Skeletal muscle tissue (tissue), 3 donors: ENCODE measurements at regions not wholly inside any gene's neighbourhood (a gene's known extent, or its start where the extent isn't known, plus 50 kb on each side); places are given as distances from the start of the nearest gene placed in this dataset.

Experiments used
- H3K27ac ChIP-seq: one replicate; pipeline ENCODE4 v1.7.0; 2013; ENCODE audit warnings: mild to moderate bottlenecking, low read depth, low read length, inconsistent platforms
- H3K27me3 ChIP-seq, 3 donors: one replicate each; pipeline ENCODE4 v1.7.0; 2013; ENCODE audit warnings: low read length in 3 of 3; ENCODE audit not compliant: control insufficient read depth in 3 of 3, insufficient read depth in 3 of 3
- H3K36me3 ChIP-seq, 3 donors: one replicate each; pipeline ENCODE4 v1.7.0; 2013; ENCODE audit warnings: low read length in 3 of 3; ENCODE audit not compliant: control insufficient read depth in 3 of 3, insufficient read depth in 3 of 3
- H3K4me1 ChIP-seq, 3 donors: one replicate each; pipeline ENCODE4 v1.7.0; 2013; ENCODE audit warnings: low read length in 3 of 3, mild to moderate bottlenecking in 3 of 3; ENCODE audit not compliant: control insufficient read depth in 3 of 3, insufficient read depth in 3 of 3
- H3K4me3 ChIP-seq, 3 donors: one replicate each; pipeline ENCODE4 v1.7.0; 2013; ENCODE audit warnings: low read length in 3 of 3
- H3K9ac ChIP-seq, 3 donors: one replicate each; pipeline ENCODE4 v1.7.0; 2013; ENCODE audit warnings: low read length in 3 of 3, mild to moderate bottlenecking in 3 of 3, moderate library complexity in 2 of 3, low read depth in 1 of 3
- H3K9me3 ChIP-seq, 3 donors: one replicate each; pipeline ENCODE4 v1.7.0; 2013; ENCODE audit warnings: low read length in 3 of 3; ENCODE audit not compliant: control insufficient read depth in 3 of 3
- donor health status: Osteomylitis.

DNA sequence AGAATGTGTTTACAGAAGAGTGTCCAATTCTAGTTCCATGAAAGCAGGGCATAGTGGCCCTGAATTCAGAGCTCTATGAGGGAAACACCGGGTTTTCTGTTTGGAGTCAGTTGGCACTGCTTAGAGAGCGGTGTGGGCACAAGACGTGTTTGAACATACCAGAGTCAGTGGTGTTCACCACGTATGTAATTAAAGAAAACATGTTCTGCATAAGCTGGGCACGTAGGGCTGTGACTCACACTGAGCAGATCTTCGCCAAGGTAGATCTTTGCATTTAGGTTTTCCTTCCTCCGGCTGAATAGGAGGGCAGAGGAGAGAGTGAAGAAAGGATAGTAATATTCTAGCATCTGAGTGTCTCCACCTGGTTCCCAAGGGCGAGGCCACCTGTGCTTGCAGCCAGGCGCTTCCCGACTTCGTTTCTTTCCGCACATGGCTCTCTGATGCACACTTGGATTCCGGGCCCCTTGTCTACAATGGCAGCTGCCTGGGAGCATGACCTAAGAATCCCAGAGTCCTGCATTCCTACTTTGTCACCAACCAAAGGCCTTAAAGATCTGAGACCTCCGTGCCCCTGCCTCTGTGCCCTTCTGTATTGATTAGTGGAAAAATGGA lies 136.2 kb downstream of the ERMARD start:
- no peaks in the 10 kb centered on the region for H3K9me3 ChIP-seq
- no peak overlapping the region for H3K9ac ChIP-seq
- no peaks in the 10 kb centered on the region for H3K36me3 ChIP-seq
- no peak overlapping the region for H3K4me3 ChIP-seq
- H3K27me3 ChIP-seq: peaks cover 9 to 27% (median 11%) of the 10 kb centered on the region in 3 donors
- no peaks in the 10 kb centered on the region for H3K4me1 ChIP-seq
- H3K27ac ChIP-seq: no peak overlapping the region

DNA sequence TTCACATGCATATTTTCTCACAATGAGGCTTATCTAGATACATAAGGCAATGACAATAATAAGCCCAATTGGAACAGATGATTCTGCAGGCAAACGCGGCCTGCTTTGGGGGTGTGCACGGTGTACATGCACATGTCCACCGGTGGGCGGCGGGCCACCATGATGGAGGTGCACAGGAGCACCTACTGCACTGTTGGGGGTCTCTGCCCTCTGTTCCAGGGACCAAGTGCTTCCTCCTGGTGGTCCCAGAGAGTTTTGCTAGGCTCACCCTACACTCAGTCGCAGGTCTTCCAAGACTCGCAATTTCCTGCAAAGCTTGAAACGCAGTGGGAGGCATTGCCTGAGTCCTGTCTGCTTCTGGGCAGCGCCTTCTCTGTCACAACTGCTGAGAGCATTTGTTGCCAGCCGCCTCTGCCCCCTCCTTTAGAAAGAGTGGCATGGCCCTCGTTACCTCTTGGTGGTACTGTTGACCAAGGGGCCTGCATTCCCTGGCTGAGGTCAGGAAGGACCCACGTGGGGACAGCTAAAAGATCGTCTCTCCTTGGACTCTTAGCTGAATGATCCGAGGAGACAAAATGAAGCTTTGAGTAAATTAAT lies 135.3 kb downstream of the ERMARD start:
- Histone ChIP-seq H3K36me3 (no peaks in the 10 kb centered on the region), H3K4me1 (no peaks in the 10 kb centered on the region), H3K4me3 (no peak overlapping the region), H3K27me3 (peaks cover 9 to 34% (median 19%) of the 10 kb centered on the region in 3 donors), H3K27ac (no peak overlapping the region), H3K9me3 (no peaks in the 10 kb centered on the region), H3K9ac (no peak overlapping the region)

DNA sequence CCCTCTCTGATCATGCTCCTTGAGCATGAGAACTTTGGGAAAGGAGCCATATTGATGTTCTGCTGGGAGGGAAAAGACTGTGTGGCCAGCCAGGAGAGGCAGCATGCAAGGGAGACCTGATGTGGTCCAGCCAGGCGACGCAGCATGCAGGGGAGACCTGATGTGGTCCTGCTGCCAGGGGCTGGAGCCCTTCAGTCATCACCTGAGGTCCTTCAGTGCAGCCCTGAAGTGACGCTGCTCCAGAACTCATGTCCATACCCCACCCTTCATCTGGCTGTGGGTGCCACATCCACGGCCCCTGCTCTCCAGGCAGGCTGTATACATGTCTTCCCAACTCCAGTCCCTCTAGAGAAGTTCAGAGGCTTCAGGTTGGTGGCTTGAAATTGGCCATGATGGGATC lies 134.4 kb downstream of the ERMARD start:
- Histone ChIP-seq H3K36me3 (no peaks in the 10 kb centered on the region), H3K4me1 (no peaks in the 10 kb centered on the region), H3K27me3 (peaks cover 9 to 38% (median 19%) of the 10 kb centered on the region in 3 donors), H3K27ac (no peak overlapping the region), H3K9me3 (no peaks in the 10 kb centered on the region), H3K9ac (no peak overlapping the region), H3K4me3 (no peak overlapping the region)

DNA sequence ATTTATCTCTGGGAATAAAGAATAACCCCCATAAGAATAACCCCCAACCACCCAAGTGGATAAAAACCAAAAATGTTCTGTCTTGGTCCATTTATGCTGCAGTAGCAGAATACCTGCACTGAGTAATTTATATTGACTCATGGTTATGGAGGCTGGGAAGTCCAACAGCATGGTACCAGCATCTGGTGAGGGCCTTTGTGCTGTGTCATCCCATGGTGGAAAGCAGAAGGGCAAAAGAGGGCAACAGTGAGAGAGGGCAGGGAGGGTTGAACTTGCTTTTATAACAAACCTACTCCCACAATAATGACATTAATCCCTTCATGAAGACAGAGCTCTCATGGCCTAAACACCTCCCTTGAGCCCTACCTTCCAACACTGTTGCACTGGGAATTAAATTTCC lies 133.7 kb downstream of the ERMARD start:
- H3K4me1 ChIP-seq: no peaks in the 10 kb centered on the region
- H3K36me3 ChIP-seq: no peaks in the 10 kb centered on the region
- H3K4me3 ChIP-seq: no peak overlapping the region
- H3K27ac ChIP-seq: no peak overlapping the region
- no peak overlapping the region for H3K9ac ChIP-seq
- H3K9me3 ChIP-seq: no peaks in the 10 kb centered on the region
- H3K27me3 ChIP-seq: peaks cover 9 to 34% (median 16%) of the 10 kb centered on the region in 3 donors

DNA sequence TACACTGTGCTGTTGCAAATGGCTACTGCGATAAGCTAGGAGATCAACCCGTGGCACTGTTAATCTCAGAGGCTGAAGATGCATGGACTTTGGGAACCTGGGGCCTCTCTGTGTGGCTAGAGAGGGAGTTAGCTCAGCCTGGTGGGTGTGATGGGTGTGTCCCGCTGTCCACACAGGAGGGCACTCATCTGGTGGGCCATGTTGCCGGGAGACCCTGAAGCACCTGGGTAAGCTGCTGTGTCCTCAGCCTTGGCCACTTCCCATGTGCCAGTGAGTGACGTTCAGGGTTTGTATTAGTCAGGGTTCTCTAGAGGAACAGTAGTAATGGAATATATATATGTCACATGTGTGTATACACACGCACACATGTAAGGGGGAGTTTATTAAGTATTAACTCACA lies 132.7 kb downstream of the ERMARD start:
- H3K4me1 ChIP-seq: no peaks in the 10 kb centered on the region

DNA sequence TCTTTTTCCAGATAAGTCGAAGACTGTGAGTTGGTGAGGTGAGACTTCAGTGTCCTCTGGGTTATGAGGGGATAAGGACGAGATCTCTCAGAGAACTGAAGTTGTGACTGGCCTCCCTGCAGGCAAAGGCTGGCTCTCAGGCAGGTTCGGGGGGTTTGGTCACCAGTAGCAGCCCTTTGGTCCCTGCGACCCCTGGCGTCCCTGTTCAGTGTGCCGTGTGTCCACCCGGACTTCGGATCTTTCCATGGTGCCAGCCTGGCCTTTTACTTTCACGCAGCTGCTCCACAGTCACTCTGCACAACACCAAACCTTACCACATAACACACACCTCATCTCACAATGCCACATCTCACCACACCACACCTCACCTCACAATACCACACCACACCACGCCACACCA lies 131.9 kb downstream of the ERMARD start:
- Histone ChIP-seq H3K4me1 (no peaks in the 10 kb centered on the region), H3K9ac (no peak overlapping the region), H3K9me3 (no peaks in the 10 kb centered on the region), H3K27me3 (peaks cover 2 to 27% (median 8%) of the 10 kb centered on the region in 3 donors), H3K27ac (no peak overlapping the region), H3K4me3 (no peak overlapping the region), H3K36me3 (no peaks in the 10 kb centered on the region)

More for the DNA sequence above, 132.7 kb downstream of the ERMARD start:
- Histone ChIP-seq H3K9ac (no peak overlapping the region), H3K4me3 (no peak overlapping the region), H3K27ac (no peak overlapping the region), H3K36me3 (no peaks in the 10 kb centered on the region), H3K27me3 (peaks cover 3 to 27% (median 14%) of the 10 kb centered on the region in 3 donors), H3K9me3 (no peaks in the 10 kb centered on the region)

DNA sequence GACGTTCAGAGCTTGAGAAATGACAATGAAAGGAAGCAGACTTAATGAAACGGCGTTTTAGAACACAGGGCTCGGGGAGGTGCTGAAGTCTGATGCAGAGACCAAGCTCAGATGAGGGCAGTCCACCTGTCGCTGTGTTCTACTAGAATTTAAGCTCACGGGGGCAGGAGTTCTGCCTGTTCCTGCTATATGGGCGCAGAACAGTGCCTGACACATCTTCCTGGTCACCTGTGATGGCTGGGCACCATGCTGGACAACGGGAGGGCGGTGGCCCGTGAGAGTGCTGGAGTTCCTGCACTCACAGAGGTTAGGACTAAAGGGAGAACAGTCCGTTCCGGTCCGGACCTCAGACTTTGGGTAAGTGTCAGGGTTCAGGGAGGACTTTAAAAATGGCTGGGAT lies 130.6 kb downstream of the ERMARD start:
- H3K27ac ChIP-seq: no peak overlapping the region
- H3K9ac ChIP-seq: no peak overlapping the region
- no peak overlapping the region for H3K4me3 ChIP-seq

DNA sequence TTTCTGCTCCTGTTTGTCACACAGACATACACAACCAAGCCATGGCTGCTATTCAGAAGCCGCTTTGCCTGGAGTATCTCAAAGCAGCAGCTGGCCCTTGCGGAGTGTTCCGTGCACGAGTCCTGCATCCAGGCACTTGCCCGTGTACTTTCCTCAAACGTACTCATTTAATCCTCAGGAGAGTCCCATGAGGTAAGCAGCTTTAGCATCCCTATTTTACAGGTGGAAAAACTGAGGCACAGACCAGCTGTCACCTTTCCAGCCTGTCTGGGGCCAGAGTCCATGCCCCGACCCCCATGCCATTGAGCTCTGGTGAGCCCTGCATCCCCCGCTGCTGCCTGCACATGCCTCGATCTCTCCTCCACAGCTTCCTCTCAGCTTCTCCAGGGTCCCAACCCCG lies 130.0 kb downstream of the ERMARD start:
- no peaks in the 10 kb centered on the region for H3K4me1 ChIP-seq
- no peak overlapping the region for H3K4me3 ChIP-seq
- H3K27me3 ChIP-seq: peaks cover 0 to 24% (median 8%) of the 10 kb centered on the region in 3 donors
- H3K36me3 ChIP-seq: no peaks in the 10 kb centered on the region
- no peaks in the 10 kb centered on the region for H3K9me3 ChIP-seq
- no peak overlapping the region for H3K9ac ChIP-seq
- no peak overlapping the region for H3K27ac ChIP-seq

More for the DNA sequence above, 130.6 kb downstream of the ERMARD start:
- H3K4me1 ChIP-seq: no peaks in the 10 kb centered on the region
- H3K36me3 ChIP-seq: no peaks in the 10 kb centered on the region
- H3K9me3 ChIP-seq: no peaks in the 10 kb centered on the region
- H3K27me3 ChIP-seq: peaks cover 0 to 27% (median 8%) of the 10 kb centered on the region in 3 donors

DNA sequence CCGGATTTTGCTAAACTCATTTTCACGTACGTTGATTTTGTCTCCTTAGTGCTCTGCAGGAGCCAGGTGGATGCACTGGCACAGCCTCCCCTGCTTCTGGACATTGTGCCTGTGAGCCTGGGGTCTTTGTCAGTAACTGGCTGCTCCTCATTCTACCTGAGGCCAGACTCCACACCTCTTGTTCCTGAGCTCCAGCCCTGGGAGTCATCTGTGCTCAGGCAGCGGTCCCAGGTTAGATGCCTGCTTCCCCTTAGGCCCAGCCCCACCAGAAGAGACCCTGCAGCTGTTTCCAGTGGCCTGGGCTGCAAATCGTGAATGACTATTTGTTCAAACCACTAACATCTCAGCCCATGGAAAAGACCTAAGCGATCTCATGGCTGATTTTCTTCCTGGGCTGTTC lies 129.1 kb downstream of the ERMARD start:
- H3K9ac ChIP-seq: no peak overlapping the region
- peaks cover 0 to 21% (median 8%) of the 10 kb centered on the region in 3 donors for H3K27me3 ChIP-seq
- H3K4me3 ChIP-seq: no peak overlapping the region
- no peak overlapping the region for H3K27ac ChIP-seq
- no peaks in the 10 kb centered on the region for H3K9me3 ChIP-seq
- H3K36me3 ChIP-seq: no peaks in the 10 kb centered on the region
- H3K4me1 ChIP-seq: no peaks in the 10 kb centered on the region

DNA sequence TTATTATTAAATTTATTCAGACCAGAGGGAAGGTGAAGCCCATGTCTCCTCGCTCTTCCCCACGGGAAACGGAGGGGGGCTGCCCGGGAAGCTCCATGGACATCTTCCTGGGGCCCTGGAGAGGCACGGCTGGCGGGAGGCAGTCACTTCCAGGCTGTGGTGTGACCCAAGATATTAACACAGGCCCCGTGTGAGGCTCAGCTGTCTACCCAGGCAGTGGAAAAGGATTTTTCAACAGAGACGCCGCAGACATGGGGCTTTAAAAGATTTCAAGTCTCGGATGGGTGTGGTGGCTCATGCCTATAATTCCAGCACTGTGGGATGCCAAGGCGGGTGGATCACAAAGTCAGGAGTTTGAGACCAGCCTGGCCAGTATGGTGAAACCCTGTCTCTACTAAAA lies 117.9 kb downstream of the ERMARD start:
- Histone ChIP-seq H3K27ac (no peak overlapping the region), H3K36me3 (no peaks in the 10 kb centered on the region), H3K9me3 (no peaks in the 10 kb centered on the region), H3K4me3 (no peak overlapping the region), H3K27me3 (peaks cover 0 to 8% (median 7%) of the 10 kb centered on the region in 3 donors), H3K9ac (no peak overlapping the region), H3K4me1 (no peaks in the 10 kb centered on the region)
